Testis (tissue), 2 donors: ENCODE measurements at regions not wholly inside any gene's neighbourhood (a gene's known extent, or its start where the extent isn't known, plus 50 kb on each side); places are given as distances from the start of the nearest gene placed in this dataset.
"Not testable (repeated sequence)": the region's sequence is repeated elsewhere in the genome, so short reads cannot be mapped to it uniquely, and the experiment has no call there.

Experiments used
- CTCF ChIP-seq, 3 experiments: fragments of 450-650 bp in 2 of 3; fragments of 200-600 bp in 1 of 3; sonication (generic) in 1 of 3; IDR thresholded peaks; one replicate each; pipeline ENCODE4 v1.5.1; 2016 to 2019; ENCODE audit warnings: antibody characterized with exemption in 3 of 3, mild to moderate bottlenecking in 2 of 3, moderate library complexity in 1 of 3
- POLR2A ChIP-seq: fragments of 450-650 bp; IDR thresholded peaks from one replicate; pipeline ENCODE4 v1.6.1; 2017; ENCODE audit warnings: antibody characterized with exemption, mild to moderate bottlenecking, moderate library complexity

GRCh38 chr18:14991934-14992445 is 244.0 kb downstream of the ANKRD30B start:
- not testable (repeated sequence) for TF ChIP-seq CTCF (IDR thresholded peaks at IDR 0.05); POLR2A
